AG09309 (cell line): ENCODE measurements at regions not wholly inside any gene's neighbourhood (a gene's known extent, or its start where the extent isn't known, plus 50 kb on each side); places are given as distances from the start of the nearest gene placed in this dataset.

Experiments
- DNase-seq: peaks from one replicate; pipeline ENCODE4 v3.0.0-alpha.2; 2010; ENCODE audit warnings: low read depth
- H3K4me3 ChIP-seq: 2 replicates; pipeline ENCODE4 v1.5.1; 2011; ENCODE audit warnings: mild to moderate bottlenecking, low read depth, low read length, moderate library complexity; ENCODE audit not compliant: control insufficient read depth
- TF ChIP-seq, protein P1 (sequence below): IDR thresholded peaks from 2 replicates; pipeline ENCODE4 v1.5.1; 2011; ENCODE audit warnings: mild to moderate bottlenecking, low read depth, low read length, inconsistent platforms; ENCODE audit not compliant: insufficient read depth, control insufficient read depth; ENCODE audit errors: missing control alignments

DNA sequence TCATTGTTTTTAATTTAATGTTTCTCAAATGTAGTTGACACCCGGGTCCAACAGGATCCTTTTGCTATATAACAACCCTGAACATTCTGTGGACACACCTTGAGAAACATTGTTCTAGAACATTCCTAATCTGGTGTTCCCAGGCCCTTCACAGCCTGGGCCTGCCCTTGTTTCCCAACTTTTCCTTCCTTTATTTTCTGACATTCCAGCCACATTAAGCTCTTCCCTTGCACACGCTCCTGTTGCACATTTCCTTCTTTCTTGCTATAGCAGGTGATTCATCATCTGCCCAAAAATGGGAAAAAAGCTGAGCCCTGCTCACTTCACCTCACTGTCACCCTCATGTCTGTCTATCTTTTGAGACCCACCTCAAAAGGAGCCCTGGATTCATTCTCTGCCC is 67.9 kb upstream of the MARCHF10 start:
- TF ChIP-seq, protein P1, sequence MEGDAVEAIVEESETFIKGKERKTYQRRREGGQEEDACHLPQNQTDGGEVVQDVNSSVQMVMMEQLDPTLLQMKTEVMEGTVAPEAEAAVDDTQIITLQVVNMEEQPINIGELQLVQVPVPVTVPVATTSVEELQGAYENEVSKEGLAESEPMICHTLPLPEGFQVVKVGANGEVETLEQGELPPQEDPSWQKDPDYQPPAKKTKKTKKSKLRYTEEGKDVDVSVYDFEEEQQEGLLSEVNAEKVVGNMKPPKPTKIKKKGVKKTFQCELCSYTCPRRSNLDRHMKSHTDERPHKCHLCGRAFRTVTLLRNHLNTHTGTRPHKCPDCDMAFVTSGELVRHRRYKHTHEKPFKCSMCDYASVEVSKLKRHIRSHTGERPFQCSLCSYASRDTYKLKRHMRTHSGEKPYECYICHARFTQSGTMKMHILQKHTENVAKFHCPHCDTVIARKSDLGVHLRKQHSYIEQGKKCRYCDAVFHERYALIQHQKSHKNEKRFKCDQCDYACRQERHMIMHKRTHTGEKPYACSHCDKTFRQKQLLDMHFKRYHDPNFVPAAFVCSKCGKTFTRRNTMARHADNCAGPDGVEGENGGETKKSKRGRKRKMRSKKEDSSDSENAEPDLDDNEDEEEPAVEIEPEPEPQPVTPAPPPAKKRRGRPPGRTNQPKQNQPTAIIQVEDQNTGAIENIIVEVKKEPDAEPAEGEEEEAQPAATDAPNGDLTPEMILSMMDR: no peak
- DNase-seq: no peak
- no peak overlapping the region for H3K4me3 ChIP-seq

DNA sequence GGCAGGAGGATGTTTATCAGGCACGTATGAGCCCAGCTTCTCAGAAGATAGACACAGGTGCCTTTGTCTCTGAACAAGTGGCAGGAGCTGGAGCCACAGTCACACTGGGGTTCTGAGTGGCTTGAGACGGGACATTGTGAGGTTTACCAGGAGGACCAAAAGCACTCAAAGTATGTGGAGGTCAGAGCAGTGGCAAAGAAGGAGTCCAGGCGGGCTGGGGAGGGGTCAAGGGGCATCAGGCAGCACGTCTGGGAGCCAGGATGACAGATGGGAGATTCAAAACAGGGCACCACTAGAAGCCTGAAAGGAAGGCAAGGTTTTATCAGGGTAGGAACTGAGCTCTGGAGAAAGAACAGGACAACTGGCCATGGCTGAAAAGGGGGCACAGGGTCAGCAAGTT is 67.2 kb upstream of the MARCHF10 start:
- TF ChIP-seq, protein P1: no peak
- DNase-seq: no peak

DNA sequence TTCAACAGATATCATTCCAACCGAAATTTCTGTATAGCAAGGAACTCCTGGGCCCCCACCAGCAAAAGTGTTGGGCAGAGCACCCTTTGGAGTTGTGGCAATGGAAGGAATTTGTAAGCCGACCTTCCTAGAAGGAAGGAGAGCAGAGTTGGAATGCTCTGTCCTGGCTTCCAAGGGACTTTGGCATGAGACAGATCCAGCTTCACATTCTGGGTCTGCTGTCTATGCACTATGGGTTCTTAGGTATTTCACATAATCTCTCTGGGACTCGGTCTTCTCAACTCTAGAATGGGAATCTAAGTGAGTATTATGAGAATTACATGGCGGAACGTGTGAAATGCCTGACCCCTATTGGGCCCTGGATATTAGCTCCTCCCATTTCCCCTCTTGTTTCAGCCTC is 63.2 kb upstream of the MARCHF10 start:
- no peak for DNase-seq
- TF ChIP-seq, protein P1: no peak
- H3K4me3 ChIP-seq: no peak overlapping the region

More for the DNA sequence above, 67.2 kb upstream of the MARCHF10 start:
- no peak overlapping the region for H3K4me3 ChIP-seq

DNA sequence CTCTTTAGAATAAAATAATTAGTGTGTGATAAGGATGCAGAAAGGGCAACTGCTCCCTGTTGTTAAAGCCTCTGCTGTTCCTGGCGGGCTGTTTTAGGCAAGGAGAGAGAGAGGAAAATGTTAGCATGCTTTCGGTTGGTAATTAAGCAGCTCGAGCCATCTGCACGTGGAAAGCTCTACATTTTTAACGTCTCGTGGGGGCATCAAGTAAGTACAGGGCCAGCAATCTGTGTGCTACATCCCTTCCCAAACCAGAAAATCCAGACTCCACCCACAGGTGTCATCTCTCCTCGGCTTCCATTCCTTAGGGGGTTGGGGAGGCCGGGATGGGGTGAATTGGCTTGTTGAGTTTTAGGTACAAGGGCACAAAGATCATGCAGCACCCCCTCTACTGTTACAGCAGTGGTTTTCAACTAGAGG is 62.4 kb upstream of the MARCHF10 start:
- no peak overlapping the region for H3K4me3 ChIP-seq
- TF ChIP-seq, protein P1: no peak
- no peak for DNase-seq

DNA sequence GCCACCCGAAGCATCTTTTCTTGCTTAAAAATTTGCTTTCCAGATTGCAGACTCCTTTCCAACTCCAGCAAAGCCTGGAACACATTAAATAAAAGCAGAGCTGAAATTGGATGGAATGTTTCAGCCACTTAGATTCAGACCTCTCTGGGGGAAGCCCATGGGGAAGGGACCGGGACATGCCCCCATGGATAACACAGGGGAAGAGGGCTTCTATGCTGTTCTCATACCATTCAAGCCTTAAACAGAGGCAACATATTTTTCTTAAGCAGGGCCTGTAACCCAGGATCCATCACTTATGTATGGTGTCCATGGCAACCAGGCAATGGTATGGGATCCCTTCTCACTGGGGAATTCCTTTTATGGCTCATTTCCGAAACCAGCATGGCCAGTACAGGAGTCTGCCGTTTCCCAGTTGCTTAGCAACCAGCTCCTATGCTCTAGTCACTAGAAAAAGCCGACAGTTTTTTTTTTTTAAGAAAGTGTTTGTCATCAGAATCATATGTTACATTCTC is 62.0 kb upstream of the MARCHF10 start:
- no peak for DNase-seq
- H3K4me3 ChIP-seq: no peak overlapping the region
- TF ChIP-seq, protein P1: no peak

DNA sequence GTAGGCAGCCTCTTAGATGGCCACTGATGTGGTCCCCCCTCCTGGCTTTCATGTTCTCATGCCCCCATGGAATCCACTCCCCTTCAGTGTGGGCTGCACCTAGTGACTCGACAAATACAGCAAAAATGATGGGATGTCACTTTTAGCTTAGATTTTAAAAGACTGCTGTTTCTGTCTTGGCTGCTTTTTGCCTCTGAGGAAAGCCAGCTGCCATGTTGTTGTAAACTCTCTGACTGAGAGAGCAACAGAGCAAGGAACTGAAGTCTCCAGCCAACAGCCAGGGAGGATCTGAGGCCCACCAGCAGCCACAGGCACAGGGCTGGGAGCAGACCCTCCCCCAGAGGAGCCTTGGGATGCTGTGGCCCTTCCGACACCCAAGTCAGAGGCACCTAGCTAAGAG is 60.6 kb upstream of the MARCHF10 start:
- H3K4me3 ChIP-seq: no peak overlapping the region
- TF ChIP-seq, protein P1: no peak
- no peak for DNase-seq

DNA sequence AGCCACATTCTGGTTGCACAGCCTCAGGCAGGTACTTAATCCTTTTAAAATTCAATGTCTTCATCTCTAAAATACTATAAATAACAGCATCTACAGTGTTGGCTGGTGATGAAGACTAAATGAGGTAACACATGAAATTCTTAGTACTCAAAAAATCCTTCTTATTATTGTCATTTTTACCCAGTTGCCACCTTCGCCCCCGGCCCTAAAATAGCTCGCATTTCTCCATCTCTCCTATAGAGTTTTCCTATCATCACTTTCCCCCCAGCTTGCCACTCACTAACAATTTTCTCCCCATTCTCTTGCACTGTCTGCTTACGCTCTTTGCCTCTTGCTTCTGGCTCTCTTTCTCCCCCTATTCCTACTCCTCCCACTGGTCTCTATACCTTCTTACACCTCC is 59.9 kb upstream of the MARCHF10 start:
- DNase-seq: no peak
- TF ChIP-seq, protein P1: no peak
- no peak overlapping the region for H3K4me3 ChIP-seq
